Kidney (tissue), 13 donors: ENCODE measurements at regions not wholly inside any gene's neighbourhood (a gene's known extent, or its start where the extent isn't known, plus 50 kb on each side); places are given as distances from the start of the nearest gene placed in this dataset.

Experiments used
- DNase-seq, 5 donors: peaks; one replicate each; pipeline ENCODE4 v3.0.0-alpha.2; 2013 to 2020
- FAIRE-seq: peaks from 2 replicates; lab custom pipeline; 2012; peaks lifted over from hg19 to GRCh38; lab: Jason Lieb, UNC
- H3K27ac ChIP-seq, 2 donors: one replicate each; pipeline ENCODE4 v1.7.0; 2013; ENCODE audit warnings: low read depth in 2 of 2, low read length in 2 of 2, inconsistent platforms in 1 of 2
- H3K27me3 ChIP-seq: one replicate; pipeline ENCODE4 v1.7.1; 2013; ENCODE audit warnings: low read length, inconsistent platforms; ENCODE audit not compliant: control insufficient read depth, insufficient read depth
- H3K36me3 ChIP-seq, 3 donors: one replicate each; pipeline versions ENCODE4 v1.7.0 to v1.7.1; 2013; ENCODE audit warnings: low read length in 3 of 3, control low read depth in 1 of 3, inconsistent platforms in 1 of 3; ENCODE audit not compliant: insufficient read depth in 3 of 3, control insufficient read depth in 2 of 3
- H3K4me1 ChIP-seq, 3 donors: one replicate each; pipeline versions ENCODE4 v1.7.0 to v1.7.1; 2013; ENCODE audit warnings: low read length in 3 of 3, inconsistent platforms in 1 of 3, low read depth in 1 of 3; ENCODE audit not compliant: control insufficient read depth in 2 of 3, insufficient read depth in 2 of 3
- H3K4me3 ChIP-seq, 3 donors: one replicate each; pipeline versions ENCODE4 v1.7.0 to v1.8.1; 2013; ENCODE audit warnings: low read length in 3 of 3, control low read depth in 1 of 3, inconsistent platforms in 1 of 3
- H3K9ac ChIP-seq, 3 donors: one replicate each; pipeline versions ENCODE4 v1.7.0 to v1.7.1; 2013; ENCODE audit warnings: low read length in 3 of 3, control low read depth in 1 of 3, inconsistent platforms in 1 of 3
- H3K9me3 ChIP-seq, 3 donors: one replicate each; pipeline versions ENCODE4 v1.7.0 to v1.7.1; 2013; ENCODE audit warnings: low read length in 3 of 3, control low read depth in 1 of 3, inconsistent platforms in 1 of 3; ENCODE audit not compliant: control insufficient read depth in 2 of 3, insufficient read depth in 1 of 3
- intact Hi-C: fragments of 100-400 bp; cut with DNase I; formaldehyde crosslinking; loops from one replicate; pipeline ENCODE4 v1.11.1; 2022
- TF ChIP-seq, protein P1 (sequence below): IDR thresholded peaks from 3 replicates; pipeline ENCODE4 v1.5.1; 2012; ENCODE audit warnings: mild to moderate bottlenecking, moderate library complexity, borderline replicate concordance; ENCODE audit not compliant: insufficient read depth; ENCODE audit errors: extremely low read depth
- donor health status: control.
- donor health status: control.
- donor health status: control.
- donor health status: control.
- donor health status: control.
- donor health status: DM: yes; HTN: yes; CAD: no.
- donor health status: Normal renal cell carcinoma (clear cell type).

- TF ChIP-seq, protein P1, sequence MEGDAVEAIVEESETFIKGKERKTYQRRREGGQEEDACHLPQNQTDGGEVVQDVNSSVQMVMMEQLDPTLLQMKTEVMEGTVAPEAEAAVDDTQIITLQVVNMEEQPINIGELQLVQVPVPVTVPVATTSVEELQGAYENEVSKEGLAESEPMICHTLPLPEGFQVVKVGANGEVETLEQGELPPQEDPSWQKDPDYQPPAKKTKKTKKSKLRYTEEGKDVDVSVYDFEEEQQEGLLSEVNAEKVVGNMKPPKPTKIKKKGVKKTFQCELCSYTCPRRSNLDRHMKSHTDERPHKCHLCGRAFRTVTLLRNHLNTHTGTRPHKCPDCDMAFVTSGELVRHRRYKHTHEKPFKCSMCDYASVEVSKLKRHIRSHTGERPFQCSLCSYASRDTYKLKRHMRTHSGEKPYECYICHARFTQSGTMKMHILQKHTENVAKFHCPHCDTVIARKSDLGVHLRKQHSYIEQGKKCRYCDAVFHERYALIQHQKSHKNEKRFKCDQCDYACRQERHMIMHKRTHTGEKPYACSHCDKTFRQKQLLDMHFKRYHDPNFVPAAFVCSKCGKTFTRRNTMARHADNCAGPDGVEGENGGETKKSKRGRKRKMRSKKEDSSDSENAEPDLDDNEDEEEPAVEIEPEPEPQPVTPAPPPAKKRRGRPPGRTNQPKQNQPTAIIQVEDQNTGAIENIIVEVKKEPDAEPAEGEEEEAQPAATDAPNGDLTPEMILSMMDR: no peak
- peak overlapping the region; percentile 91 to 95 for H3K27ac ChIP-seq
- no peaks in the 10 kb centered on the region for H3K27me3 ChIP-seq
- no peak overlapping the region for H3K9ac ChIP-seq
- intact Hi-C loops: no loop called here
- DNase-seq (no peak), FAIRE-seq (no peak)
- no peaks in the 10 kb centered on the region for H3K9me3 ChIP-seq
- H3K4me3 ChIP-seq: peak overlapping the region in 1 of 3 donors; percentile 23
- peaks cover 8 to 41% (median 33%) of the 10 kb centered on the region in 3 donors for H3K4me1 ChIP-seq
- H3K36me3 ChIP-seq: no peaks in the 10 kb centered on the region
Observed at GRCh38 chr1:39131940-39132339, 72.6 kb upstream of the MACF1 start.

- no peak for FAIRE-seq
- peaks cover 8 to 36% (median 32%) of the 10 kb centered on the region in 3 donors for H3K4me1 ChIP-seq
- DNase-seq: peak; percentile 77 to 94 (median 84)
- intact Hi-C loops: no loop called here
- TF ChIP-seq, protein P1: peak; percentile 60
- peak overlapping the region in 2 of 3 donors; percentile 12 to 23 for H3K4me3 ChIP-seq
- H3K27ac ChIP-seq: peak overlapping the region; percentile 91 to 95
- peak overlapping the region in 1 of 3 donors; percentile 17 for H3K9ac ChIP-seq
- H3K27me3 ChIP-seq: no peaks in the 10 kb centered on the region
- no peaks in the 10 kb centered on the region for H3K9me3 ChIP-seq
- H3K36me3 ChIP-seq: no peaks in the 10 kb centered on the region
Observed at GRCh38 chr1:39132505-39133339, 71.8 kb upstream of the MACF1 start.

DNA sequence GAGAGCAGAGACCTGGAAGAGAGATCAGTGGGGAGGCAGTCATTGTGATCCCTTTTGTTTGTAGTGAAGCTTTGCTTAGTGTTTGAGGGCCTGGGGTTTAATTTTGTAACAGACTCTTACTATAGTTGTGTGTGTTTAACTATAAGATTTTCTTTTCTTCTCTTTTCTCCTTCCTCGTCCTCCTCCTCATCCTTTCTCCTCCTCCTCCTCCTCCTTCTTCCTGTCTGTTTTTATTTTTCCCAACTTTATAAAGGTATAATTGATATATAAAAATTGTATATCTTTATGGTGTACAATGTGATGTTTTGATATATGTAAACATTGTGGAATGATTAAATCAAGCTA, 71.2 kb upstream of the MACF1 start:
- DNase-seq (no peak), FAIRE-seq (no peak)

More for the DNA sequence above, 71.2 kb upstream of the MACF1 start:
- Histone ChIP-seq H3K4me1 (peaks cover 8 to 36% (median 29%) of the 10 kb centered on the region in 3 donors), H3K36me3 (no peaks in the 10 kb centered on the region), H3K9me3 (no peaks in the 10 kb centered on the region), H3K9ac (peak overlapping the region in 1 of 3 donors; percentile 17), H3K4me3 (no peak overlapping the region), H3K27ac (peak overlapping the region; percentile 91 to 95), H3K27me3 (no peaks in the 10 kb centered on the region)
- intact Hi-C loops: no loop called here
- TF ChIP-seq, protein P1: no peak
